Uterus (tissue), 2 donors: ENCODE measurements at regions not wholly inside any gene's neighbourhood (a gene's known extent, or its start where the extent isn't known, plus 50 kb on each side); places are given as distances from the start of the nearest gene placed in this dataset.

Experiments used
- POLR2A ChIP-seq, 2 donors: fragments of 450-650 bp; IDR thresholded peaks; one replicate each; pipeline ENCODE4 v1.6.1; 2016; ENCODE audit warnings: antibody characterized with exemption in 2 of 2, mild to moderate bottlenecking in 1 of 2, moderate library complexity in 1 of 2
- TF ChIP-seq, protein P1 (sequence below), 4 experiments: fragments of 200-600 bp in 2 of 4; fragments of 450-650 bp in 2 of 4; sonication (generic) in 2 of 4; IDR thresholded peaks; one replicate each; pipeline ENCODE4 v1.5.1; 2016 to 2019; ENCODE audit warnings: antibody characterized with exemption in 4 of 4, mild to moderate bottlenecking in 2 of 4, moderate library complexity in 1 of 4

DNA sequence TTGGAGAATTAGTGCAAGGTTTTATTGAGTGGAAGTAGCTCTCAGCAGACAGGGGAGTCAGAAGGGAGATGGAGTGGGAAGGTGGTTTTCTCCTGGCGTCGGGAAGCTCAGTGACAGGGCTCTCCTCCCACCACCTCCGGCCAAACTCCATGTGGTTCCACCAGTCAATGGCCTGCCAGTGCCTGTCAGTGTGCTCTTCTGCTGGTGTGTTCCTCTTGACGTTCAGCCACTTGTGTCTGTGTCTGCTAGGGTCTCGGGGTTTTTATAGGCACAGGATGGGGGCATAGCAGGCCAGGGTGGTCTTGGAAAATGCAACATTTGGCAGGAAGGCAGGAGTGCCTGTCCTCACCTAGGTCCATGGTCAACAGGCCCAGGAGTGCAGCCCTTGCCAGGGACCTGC is 506.7 kb upstream of the KIF2B start:
- TF ChIP-seq, protein P1, sequence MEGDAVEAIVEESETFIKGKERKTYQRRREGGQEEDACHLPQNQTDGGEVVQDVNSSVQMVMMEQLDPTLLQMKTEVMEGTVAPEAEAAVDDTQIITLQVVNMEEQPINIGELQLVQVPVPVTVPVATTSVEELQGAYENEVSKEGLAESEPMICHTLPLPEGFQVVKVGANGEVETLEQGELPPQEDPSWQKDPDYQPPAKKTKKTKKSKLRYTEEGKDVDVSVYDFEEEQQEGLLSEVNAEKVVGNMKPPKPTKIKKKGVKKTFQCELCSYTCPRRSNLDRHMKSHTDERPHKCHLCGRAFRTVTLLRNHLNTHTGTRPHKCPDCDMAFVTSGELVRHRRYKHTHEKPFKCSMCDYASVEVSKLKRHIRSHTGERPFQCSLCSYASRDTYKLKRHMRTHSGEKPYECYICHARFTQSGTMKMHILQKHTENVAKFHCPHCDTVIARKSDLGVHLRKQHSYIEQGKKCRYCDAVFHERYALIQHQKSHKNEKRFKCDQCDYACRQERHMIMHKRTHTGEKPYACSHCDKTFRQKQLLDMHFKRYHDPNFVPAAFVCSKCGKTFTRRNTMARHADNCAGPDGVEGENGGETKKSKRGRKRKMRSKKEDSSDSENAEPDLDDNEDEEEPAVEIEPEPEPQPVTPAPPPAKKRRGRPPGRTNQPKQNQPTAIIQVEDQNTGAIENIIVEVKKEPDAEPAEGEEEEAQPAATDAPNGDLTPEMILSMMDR (IDR thresholded peaks at IDR 0.05), result no peak
- no peak for TF ChIP-seq POLR2A (IDR thresholded peaks at IDR 0.05)
